Large intestine (tissue), 3 donors: ENCODE measurements at regions not wholly inside any gene's neighbourhood (a gene's known extent, or its start where the extent isn't known, plus 50 kb on each side); places are given as distances from the start of the nearest gene placed in this dataset.
A peak's percentile ranks its signal among the peaks of the same experiment; 100 is the strongest.

Experiments
- DNase-seq, 2 donors: peaks; one replicate each; pipeline versions ENCODE4 v3.0.0 to v3.0.0-alpha.2; 2013
- H3K27ac ChIP-seq: one replicate; pipeline ENCODE4 v1.5.1; 2013; ENCODE audit warnings: low read length
- H3K27me3 ChIP-seq: 2 replicates; pipeline ENCODE4 v1.6.1; 2013; ENCODE audit warnings: low read length; ENCODE audit not compliant: control insufficient read depth, insufficient read depth
- H3K36me3 ChIP-seq: 2 replicates; pipeline ENCODE4 v1.6.1; 2013; ENCODE audit warnings: low read length; ENCODE audit not compliant: control insufficient read depth, insufficient read depth
- H3K4me1 ChIP-seq: one replicate; pipeline ENCODE4 v1.6.1; 2013; ENCODE audit warnings: low read length; ENCODE audit not compliant: control insufficient read depth, insufficient read depth
- H3K4me3 ChIP-seq: one replicate; pipeline ENCODE4 v1.5.1; 2013; ENCODE audit warnings: low read length
- H3K9me3 ChIP-seq: one replicate; pipeline ENCODE4 v1.6.1; 2013; ENCODE audit warnings: mild to moderate bottlenecking, low read depth, low read length, moderate library complexity; ENCODE audit not compliant: control insufficient read depth
- WGBS: methylation state at CpG from one replicate; pipeline ENCODE4 v1.1.5; 2013; ENCODE audit warnings: low lambda C conversion rate; ENCODE audit not compliant: insufficient coverage; 5-methylcytosine and 5-hydroxymethylcytosine counted together

- Histone ChIP-seq H3K36me3 (no peaks in the 10 kb centered on the region), H3K9me3 (no peaks in the 10 kb centered on the region), H3K4me1 (no peaks in the 10 kb centered on the region), H3K27ac (no peak overlapping the region), H3K27me3 (no peaks in the 10 kb centered on the region), H3K4me3 (no peak overlapping the region)
- no peak for DNase-seq
- WGBS: 80% methylated on average over 2 of the region's 7 CpGs
Observed at GRCh38 chr2:221166292-221166691, 405.8 kb downstream of the EPHA4 start.

- H3K27me3 ChIP-seq: no peaks in the 10 kb centered on the region
- DNase-seq: no peak
- no peak overlapping the region for H3K27ac ChIP-seq
- H3K4me1 ChIP-seq: no peaks in the 10 kb centered on the region
- H3K4me3 ChIP-seq: no peak overlapping the region
- no peaks in the 10 kb centered on the region for H3K36me3 ChIP-seq
- no peaks in the 10 kb centered on the region for H3K9me3 ChIP-seq
Observed at GRCh38 chr2:221167561-221167960, 404.5 kb downstream of the EPHA4 start.

GRCh38 chr2:221169724-221170123 lies 402.4 kb downstream of the EPHA4 start:
- Histone ChIP-seq H3K27ac (no peak overlapping the region), H3K4me1 (no peaks in the 10 kb centered on the region), H3K9me3 (no peaks in the 10 kb centered on the region), H3K4me3 (no peak overlapping the region), H3K36me3 (no peaks in the 10 kb centered on the region), H3K27me3 (no peaks in the 10 kb centered on the region)
- no CpG with 5 or more reads among the region's 6 CpGs for WGBS
- no peak for DNase-seq

GRCh38 chr2:221170548-221170947 lies 401.6 kb downstream of the EPHA4 start:
- no peaks in the 10 kb centered on the region for H3K4me1 ChIP-seq
- DNase-seq: no peak
- no peak overlapping the region for H3K4me3 ChIP-seq
- H3K27me3 ChIP-seq: no peaks in the 10 kb centered on the region
- WGBS: no CpG with 5 or more reads among the region's 1 CpG
- H3K27ac ChIP-seq: no peak overlapping the region
- no peaks in the 10 kb centered on the region for H3K36me3 ChIP-seq
- no peaks in the 10 kb centered on the region for H3K9me3 ChIP-seq

GRCh38 chr2:221176667-221177066 lies 395.4 kb downstream of the EPHA4 start:
- WGBS: 76% methylated on average over 6 of the region's 6 CpGs
- Histone ChIP-seq H3K27ac (no peak overlapping the region), H3K36me3 (no peaks in the 10 kb centered on the region), H3K27me3 (no peaks in the 10 kb centered on the region), H3K4me1 (no peaks in the 10 kb centered on the region), H3K9me3 (no peaks in the 10 kb centered on the region), H3K4me3 (no peak overlapping the region)
- peak in 1 of 2 donors; percentile 2 for DNase-seq

GRCh38 chr2:221178139-221178538 lies 394.0 kb downstream of the EPHA4 start:
- Histone ChIP-seq H3K36me3 (no peaks in the 10 kb centered on the region), H3K27ac (no peak overlapping the region), H3K4me3 (no peak overlapping the region), H3K4me1 (no peaks in the 10 kb centered on the region), H3K9me3 (no peaks in the 10 kb centered on the region), H3K27me3 (no peaks in the 10 kb centered on the region)
- WGBS: no CpG with 5 or more reads among the region's 4 CpGs
- DNase-seq: no peak

- Histone ChIP-seq H3K4me3 (no peak overlapping the region), H3K4me1 (no peaks in the 10 kb centered on the region), H3K36me3 (no peaks in the 10 kb centered on the region), H3K9me3 (no peaks in the 10 kb centered on the region), H3K27me3 (no peaks in the 10 kb centered on the region), H3K27ac (no peak overlapping the region)
- DNase-seq: no peak
- WGBS: 80% methylated on average over 1 of the region's 3 CpGs
Observed at GRCh38 chr2:221186873-221187272, 385.2 kb downstream of the EPHA4 start.

GRCh38 chr2:221189431-221190067 lies 382.6 kb downstream of the EPHA4 start:
- no peaks in the 10 kb centered on the region for H3K9me3 ChIP-seq
- no peak for DNase-seq
- WGBS: no CpG with 5 or more reads among the region's 8 CpGs
- H3K36me3 ChIP-seq: no peaks in the 10 kb centered on the region
- no peaks in the 10 kb centered on the region for H3K27me3 ChIP-seq
- H3K27ac ChIP-seq: no peak overlapping the region
- no peak overlapping the region for H3K4me3 ChIP-seq
- no peaks in the 10 kb centered on the region for H3K4me1 ChIP-seq

- no CpG with 5 or more reads among the region's 1 CpG for WGBS
- no peak for DNase-seq
- no peaks in the 10 kb centered on the region for H3K9me3 ChIP-seq
- H3K36me3 ChIP-seq: no peaks in the 10 kb centered on the region
- H3K27ac ChIP-seq: no peak overlapping the region
- no peaks in the 10 kb centered on the region for H3K4me1 ChIP-seq
- no peaks in the 10 kb centered on the region for H3K27me3 ChIP-seq
- no peak overlapping the region for H3K4me3 ChIP-seq
Observed at GRCh38 chr2:221195829-221196228, 376.3 kb downstream of the EPHA4 start.

GRCh38 chr2:221197225-221197856 lies 374.8 kb downstream of the EPHA4 start:
- no peak for DNase-seq
- no peaks in the 10 kb centered on the region for H3K36me3 ChIP-seq
- H3K4me1 ChIP-seq: no peaks in the 10 kb centered on the region
- H3K4me3 ChIP-seq: no peak overlapping the region
- no CpG with 5 or more reads among the region's 4 CpGs for WGBS
- H3K27ac ChIP-seq: no peak overlapping the region
- no peaks in the 10 kb centered on the region for H3K27me3 ChIP-seq
- no peaks in the 10 kb centered on the region for H3K9me3 ChIP-seq

GRCh38 chr2:221198309-221198708 lies 373.8 kb downstream of the EPHA4 start:
- H3K4me1 ChIP-seq: no peaks in the 10 kb centered on the region
- no peak overlapping the region for H3K4me3 ChIP-seq
- no peaks in the 10 kb centered on the region for H3K9me3 ChIP-seq
- H3K27ac ChIP-seq: no peak overlapping the region
- H3K36me3 ChIP-seq: no peaks in the 10 kb centered on the region
- H3K27me3 ChIP-seq: no peaks in the 10 kb centered on the region
- no peak for DNase-seq
